GM20000 (cell line): ENCODE measurements at regions not wholly inside any gene's neighbourhood (a gene's known extent, or its start where the extent isn't known, plus 50 kb on each side); places are given as distances from the start of the nearest gene placed in this dataset.

Source experiments
- DNase-seq: peaks from one replicate; pipeline ENCODE4 v3.0.0; 2012; ENCODE audit warnings: low spot score
- CTCF ChIP-seq: IDR thresholded peaks from 2 replicates; pipeline ENCODE4 v1.5.1; 2012; ENCODE audit warnings: mild to moderate bottlenecking, control low read depth; ENCODE audit errors: extremely low read depth, missing control alignments

GRCh38 chr13:85284349-85284748 is 514.9 kb downstream of the SLITRK6 start:
- no peak for DNase-seq
- no peak for TF ChIP-seq CTCF

GRCh38 chr13:85283408-85283807 is 515.8 kb downstream of the SLITRK6 start:
- no peak for TF ChIP-seq CTCF
- DNase-seq = no peak

- TF ChIP-seq CTCF = no peak
- no peak for DNase-seq
Observed at GRCh38 chr13:85282876-85283275, 516.3 kb downstream of the SLITRK6 start.

GRCh38 chr13:85278851-85279250 is 520.4 kb downstream of the SLITRK6 start:
- DNase-seq = no peak
- no peak for TF ChIP-seq CTCF

- no peak for DNase-seq
- no peak for TF ChIP-seq CTCF
Observed at GRCh38 chr13:85277748-85278147, 521.5 kb downstream of the SLITRK6 start.

- DNase-seq = no peak
- TF ChIP-seq CTCF = no peak
Observed at GRCh38 chr13:85266771-85267170, 532.4 kb downstream of the SLITRK6 start.

- no peak for DNase-seq
- no peak for TF ChIP-seq CTCF
Observed at GRCh38 chr13:85266331-85266730, 532.9 kb downstream of the SLITRK6 start.
